ENCODE measurements at regions not wholly inside any gene's neighbourhood (a gene's known extent, or its start where the extent isn't known, plus 50 kb on each side); places are given as distances from the start of the nearest gene placed in this dataset.

GRCh38 chr1:56160773-56161315 lies 418.5 kb downstream of the PLPP3 start:
- TF ChIP-seq EZH2phosphoT487 (IDR thresholded peaks at IDR 0.05; ENCODE audit: borderline replicate concordance) (no peak), CTCF (conservative IDR thresholded peaks at IDR 0.05; ENCODE audit: low read length) (no peak)
- Histone ChIP-seq H3K9ac (ENCODE audit: low read depth, low read length, poor library complexity, severe bottlenecking) (no peak overlapping the region), H3F3A (ENCODE audit: low read depth) (no peaks in the 10 kb centered on the region), H3K4me2 (ENCODE audit: low read depth, low read length, poor library complexity, severe bottlenecking) (no peak overlapping the region), H3K27me3 (ENCODE audit: insufficient read depth, low read length, poor library complexity, severe bottlenecking) (no peaks in the 10 kb centered on the region), H3K9me2 (replicated peaks; ENCODE audit: low read depth, low read length) (no peaks in the 10 kb centered on the region), H2AFZ (ENCODE audit: low read length) (no peak overlapping the region), H4K20me1 (ENCODE audit: insufficient read depth, low read length, poor library complexity, severe bottlenecking) (no peaks in the 10 kb centered on the region), H3K79me2 (ENCODE audit: insufficient read depth, low read length) (no peaks in the 10 kb centered on the region), H3K9me3 (ENCODE audit: insufficient read depth, low read depth, low read length) (no peaks in the 10 kb centered on the region), H3K4me1 (ENCODE audit: insufficient read depth, low read length, poor library complexity, severe bottlenecking) (no peaks in the 10 kb centered on the region), H3K36me3 (ENCODE audit: insufficient read depth, low read length) (no peaks in the 10 kb centered on the region), H3K4me3 (ENCODE audit: low read length, poor library complexity, severe bottlenecking) (no peak overlapping the region)

- TF ChIP-seq EZH2phosphoT487 (IDR thresholded peaks at IDR 0.05; ENCODE audit: borderline replicate concordance) = no peak
- no peak for TF ChIP-seq CTCF (conservative IDR thresholded peaks at IDR 0.05; ENCODE audit: low read length)
- H2AFZ ChIP-seq (ENCODE audit: low read length) = no peak overlapping the region
- no peaks in the 10 kb centered on the region for H3K9me3 ChIP-seq (ENCODE audit: insufficient read depth, low read depth, low read length)
- H3K4me1 ChIP-seq (ENCODE audit: insufficient read depth, low read length, poor library complexity, severe bottlenecking) = no peaks in the 10 kb centered on the region
- no peaks in the 10 kb centered on the region for H3K79me2 ChIP-seq (ENCODE audit: insufficient read depth, low read length)
- H3F3A ChIP-seq (ENCODE audit: low read depth) = no peaks in the 10 kb centered on the region
- H3K9me2 ChIP-seq (replicated peaks; ENCODE audit: low read depth, low read length) = no peaks in the 10 kb centered on the region
- no peak overlapping the region for H3K9ac ChIP-seq (ENCODE audit: low read depth, low read length, poor library complexity, severe bottlenecking)
- no peaks in the 10 kb centered on the region for H3K36me3 ChIP-seq (ENCODE audit: insufficient read depth, low read length)
- no peaks in the 10 kb centered on the region for H3K27me3 ChIP-seq (ENCODE audit: insufficient read depth, low read length, poor library complexity, severe bottlenecking)
- no peaks in the 10 kb centered on the region for H4K20me1 ChIP-seq (ENCODE audit: insufficient read depth, low read length, poor library complexity, severe bottlenecking)
- no peak overlapping the region for H3K4me3 ChIP-seq (ENCODE audit: low read length, poor library complexity, severe bottlenecking)
- no peak overlapping the region for H3K4me2 ChIP-seq (ENCODE audit: low read depth, low read length, poor library complexity, severe bottlenecking)
These were observed 422.1 kb downstream of the PLPP3 start for GRCh38 chr1:56156971-56157876.

GRCh38 chr1:56153276-56153675 lies 426.1 kb downstream of the PLPP3 start:
- H3K27me3 ChIP-seq (ENCODE audit: insufficient read depth, low read length, poor library complexity, severe bottlenecking) = no peaks in the 10 kb centered on the region
- no peak overlapping the region for H3K4me2 ChIP-seq (ENCODE audit: low read depth, low read length, poor library complexity, severe bottlenecking)
- H3K9ac ChIP-seq (ENCODE audit: low read depth, low read length, poor library complexity, severe bottlenecking) = no peak overlapping the region
- no peaks in the 10 kb centered on the region for H3K9me3 ChIP-seq (ENCODE audit: insufficient read depth, low read depth, low read length)
- H3F3A ChIP-seq (ENCODE audit: low read depth) = no peaks in the 10 kb centered on the region
- no peaks in the 10 kb centered on the region for H3K79me2 ChIP-seq (ENCODE audit: insufficient read depth, low read length)
- TF ChIP-seq EZH2phosphoT487 (IDR thresholded peaks at IDR 0.05; ENCODE audit: borderline replicate concordance) (no peak), CTCF (conservative IDR thresholded peaks at IDR 0.05; ENCODE audit: low read length) (no peak)
- H3K9me2 ChIP-seq (replicated peaks; ENCODE audit: low read depth, low read length) = no peaks in the 10 kb centered on the region
- H3K4me3 ChIP-seq (ENCODE audit: low read length, poor library complexity, severe bottlenecking) = no peak overlapping the region
- no peaks in the 10 kb centered on the region for H3K4me1 ChIP-seq (ENCODE audit: insufficient read depth, low read length, poor library complexity, severe bottlenecking)
- H2AFZ ChIP-seq (ENCODE audit: low read length) = no peak overlapping the region
- no peaks in the 10 kb centered on the region for H4K20me1 ChIP-seq (ENCODE audit: insufficient read depth, low read length, poor library complexity, severe bottlenecking)
- H3K36me3 ChIP-seq (ENCODE audit: insufficient read depth, low read length) = no peaks in the 10 kb centered on the region

All from Loucy (cell line).